ENCODE measurements at regions not wholly inside any gene's neighbourhood (a gene's known extent, or its start where the extent isn't known, plus 50 kb on each side); places are given as distances from the start of the nearest gene placed in this dataset.

GRCh38 chr5:82346399-82347165 lies 68.4 kb upstream of the RPS23 start:
- DNase-seq (peak; percentile 80), ATAC-seq (ENCODE audit: insufficient read depth, low read depth) (peak; percentile 43)
- peaks cover 99% of the 10 kb centered on the region for H3K4me1 ChIP-seq (ENCODE audit: insufficient read depth, low read length)
- H4K20me1 ChIP-seq (ENCODE audit: insufficient read depth, low read length): no peaks in the 10 kb centered on the region
- H3K27me3 ChIP-seq (ENCODE audit: insufficient read depth, low read length, poor library complexity): no peaks in the 10 kb centered on the region
- peak overlapping the region in 1 of 2 experiments; percentile 24; a peak in 1 of 4 replicates for H3K4me3 ChIP-seq (ENCODE audit: low read depth in 1 of 2, low read length in 2 of 2)
- peak overlapping the region; percentile 55 for H3K4me2 ChIP-seq (ENCODE audit: insufficient read depth, low read length)
- H3K9ac ChIP-seq (ENCODE audit: low read depth, low read length): peak overlapping the region; percentile 82
- no peaks in the 10 kb centered on the region for H3K9me3 ChIP-seq (ENCODE audit: insufficient read depth, low read length, severe bottlenecking)
- peak overlapping the region; percentile 99 for H3K27ac ChIP-seq (ENCODE audit: low read length)
- H3K79me2 ChIP-seq (ENCODE audit: insufficient read depth, low read length): peaks cover 61% of the 10 kb centered on the region
- H3K36me3 ChIP-seq (ENCODE audit: insufficient read depth, low read length): peaks cover 15% of the 10 kb centered on the region
- TF ChIP-seq EZH2 (IDR thresholded peaks at IDR 0.05; ENCODE audit: borderline replicate concordance, low read depth, low read length, severe bottlenecking): no peak
- TF ChIP-seq, protein P1, sequence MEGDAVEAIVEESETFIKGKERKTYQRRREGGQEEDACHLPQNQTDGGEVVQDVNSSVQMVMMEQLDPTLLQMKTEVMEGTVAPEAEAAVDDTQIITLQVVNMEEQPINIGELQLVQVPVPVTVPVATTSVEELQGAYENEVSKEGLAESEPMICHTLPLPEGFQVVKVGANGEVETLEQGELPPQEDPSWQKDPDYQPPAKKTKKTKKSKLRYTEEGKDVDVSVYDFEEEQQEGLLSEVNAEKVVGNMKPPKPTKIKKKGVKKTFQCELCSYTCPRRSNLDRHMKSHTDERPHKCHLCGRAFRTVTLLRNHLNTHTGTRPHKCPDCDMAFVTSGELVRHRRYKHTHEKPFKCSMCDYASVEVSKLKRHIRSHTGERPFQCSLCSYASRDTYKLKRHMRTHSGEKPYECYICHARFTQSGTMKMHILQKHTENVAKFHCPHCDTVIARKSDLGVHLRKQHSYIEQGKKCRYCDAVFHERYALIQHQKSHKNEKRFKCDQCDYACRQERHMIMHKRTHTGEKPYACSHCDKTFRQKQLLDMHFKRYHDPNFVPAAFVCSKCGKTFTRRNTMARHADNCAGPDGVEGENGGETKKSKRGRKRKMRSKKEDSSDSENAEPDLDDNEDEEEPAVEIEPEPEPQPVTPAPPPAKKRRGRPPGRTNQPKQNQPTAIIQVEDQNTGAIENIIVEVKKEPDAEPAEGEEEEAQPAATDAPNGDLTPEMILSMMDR (IDR thresholded peaks at IDR 0.05; ENCODE audit: borderline replicate concordance, extremely low read depth, low read length, poor library complexity, severe bottlenecking): no peak
- H2AFZ ChIP-seq (ENCODE audit: low read depth, low read length): peak overlapping the region; percentile 3; the same call in 1 of the 2 replicates

GRCh38 chr5:82345108-82345507 lies 67.0 kb upstream of the RPS23 start:
- peaks cover 99% of the 10 kb centered on the region for H3K4me1 ChIP-seq (ENCODE audit: insufficient read depth, low read length)
- ATAC-seq (ENCODE audit: insufficient read depth, low read depth) (no peak), DNase-seq (no peak)
- H3K4me3 ChIP-seq (ENCODE audit: low read depth in 1 of 2, low read length in 2 of 2): peak overlapping the region in 1 of 2 experiments; percentile 4; a peak in 1 of 4 replicates
- H2AFZ ChIP-seq (ENCODE audit: low read depth, low read length): no peak overlapping the region
- H3K27ac ChIP-seq (ENCODE audit: low read length): peak overlapping the region; percentile 99
- peaks cover 58% of the 10 kb centered on the region for H3K79me2 ChIP-seq (ENCODE audit: insufficient read depth, low read length)
- peak overlapping the region; percentile 33 for H3K4me2 ChIP-seq (ENCODE audit: insufficient read depth, low read length)
- H3K36me3 ChIP-seq (ENCODE audit: insufficient read depth, low read length): peaks cover 6% of the 10 kb centered on the region
- H3K9ac ChIP-seq (ENCODE audit: low read depth, low read length): peak overlapping the region; percentile 82
- no peak for TF ChIP-seq EZH2 (IDR thresholded peaks at IDR 0.05; ENCODE audit: borderline replicate concordance, low read depth, low read length, severe bottlenecking)
- TF ChIP-seq, protein P1 (IDR thresholded peaks at IDR 0.05; ENCODE audit: borderline replicate concordance, extremely low read depth, low read length, poor library complexity, severe bottlenecking): no peak
- H4K20me1 ChIP-seq (ENCODE audit: insufficient read depth, low read length): no peaks in the 10 kb centered on the region
- H3K27me3 ChIP-seq (ENCODE audit: insufficient read depth, low read length, poor library complexity): no peaks in the 10 kb centered on the region
- no peaks in the 10 kb centered on the region for H3K9me3 ChIP-seq (ENCODE audit: insufficient read depth, low read length, severe bottlenecking)

DNA sequence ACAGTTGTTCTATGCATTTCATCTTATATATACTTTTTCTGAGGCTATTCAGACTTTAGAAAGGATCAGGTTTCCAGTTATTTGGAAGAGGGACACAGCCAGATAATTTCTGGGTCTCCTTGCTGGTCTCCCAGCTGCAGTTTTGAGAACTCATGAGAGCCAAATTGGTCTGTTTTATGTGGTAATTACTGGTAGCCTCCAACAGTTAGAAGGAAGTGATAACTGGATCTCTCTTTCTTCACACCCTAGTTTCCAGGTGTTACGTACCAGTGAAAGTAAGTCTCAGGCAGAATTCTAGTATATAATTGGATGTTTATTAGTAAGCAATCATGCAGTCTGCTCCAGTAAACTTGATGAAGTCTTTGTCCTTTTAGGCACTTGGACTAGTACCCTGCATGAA lies 63.2 kb upstream of the RPS23 start:
- TF ChIP-seq EZH2 (IDR thresholded peaks at IDR 0.05; ENCODE audit: borderline replicate concordance, low read depth, low read length, severe bottlenecking): no peak
- TF ChIP-seq, protein P1 (IDR thresholded peaks at IDR 0.05; ENCODE audit: borderline replicate concordance, extremely low read depth, low read length, poor library complexity, severe bottlenecking): no peak
- Histone ChIP-seq H3K79me2 (ENCODE audit: insufficient read depth, low read length) (peaks cover 44% of the 10 kb centered on the region), H4K20me1 (ENCODE audit: insufficient read depth, low read length) (no peaks in the 10 kb centered on the region), H3K9ac (ENCODE audit: low read depth, low read length) (peak overlapping the region; percentile 82), H3K4me3 (ENCODE audit: low read depth in 1 of 2, low read length in 2 of 2) (peak overlapping the region; percentile 17 to 49; a peak in 3 of 4 replicates), H3K27me3 (ENCODE audit: insufficient read depth, low read length, poor library complexity) (no peaks in the 10 kb centered on the region), H3K27ac (ENCODE audit: low read length) (peak overlapping the region; percentile 99), H3K9me3 (ENCODE audit: insufficient read depth, low read length, severe bottlenecking) (no peaks in the 10 kb centered on the region), H3K36me3 (ENCODE audit: insufficient read depth, low read length) (no peaks in the 10 kb centered on the region; the same call in 1 of the 2 replicates), H2AFZ (ENCODE audit: low read depth, low read length) (peak overlapping the region; percentile 7; the same call in 1 of the 2 replicates), H3K4me2 (ENCODE audit: insufficient read depth, low read length) (peak overlapping the region; percentile 54), H3K4me1 (ENCODE audit: insufficient read depth, low read length) (peaks cover 92% of the 10 kb centered on the region)
- peak; percentile 68 for ATAC-seq (ENCODE audit: insufficient read depth, low read depth)
- DNase-seq: peak; percentile 70

Data from DND-41 (cell line).